ENCODE measurements at regions not wholly inside any gene's neighbourhood (a gene's known extent, or its start where the extent isn't known, plus 50 kb on each side); places are given as distances from the start of the nearest gene placed in this dataset.

- Histone ChIP-seq H3K9me3 (ENCODE audit: low read length) (no peaks in the 10 kb centered on the region), H4K20me1 (ENCODE audit: insufficient read depth, low read length) (no peaks in the 10 kb centered on the region), H3F3A (ENCODE audit: insufficient read depth, low read length) (no peaks in the 10 kb centered on the region), H3K4me2 (ENCODE audit: low read length) (no peak overlapping the region), H2AFZ (ENCODE audit: low read length) (no peak overlapping the region), H3K9me2 (ENCODE audit: low read depth, low read length) (no peaks in the 10 kb centered on the region), H3K9ac (ENCODE audit: low read length) (no peak overlapping the region), H3K36me3 (ENCODE audit: insufficient read depth, low read length) (no peaks in the 10 kb centered on the region), H3K4me1 (ENCODE audit: insufficient read depth, low read length, severe bottlenecking) (no peaks in the 10 kb centered on the region), H3K27ac (ENCODE audit: low read depth, low read length, poor library complexity, severe bottlenecking) (no peak overlapping the region), H3K79me2 (ENCODE audit: insufficient read depth, low read length) (no peaks in the 10 kb centered on the region), H3K27me3 (ENCODE audit: insufficient read depth, low read length) (no peaks in the 10 kb centered on the region), H3K4me3 (ENCODE audit: low read depth, low read length, poor library complexity, severe bottlenecking) (no peak overlapping the region)
- no peak for TF ChIP-seq EZH2 (IDR thresholded peaks at IDR 0.05; ENCODE audit: borderline replicate concordance, low read length)
- no peak for TF ChIP-seq CTCF (IDR thresholded peaks at IDR 0.05; ENCODE audit: low read length)
Measured at GRCh38 chr1:113281550-113281949, 108.8 kb upstream of the MAGI3 start.

- H3K27me3 ChIP-seq (ENCODE audit: insufficient read depth, low read length) = no peaks in the 10 kb centered on the region
- no peaks in the 10 kb centered on the region for H3K9me2 ChIP-seq (ENCODE audit: low read depth, low read length)
- H3K36me3 ChIP-seq (ENCODE audit: insufficient read depth, low read length) = no peaks in the 10 kb centered on the region
- H3K79me2 ChIP-seq (ENCODE audit: insufficient read depth, low read length) = no peaks in the 10 kb centered on the region
- H3K9ac ChIP-seq (ENCODE audit: low read length) = no peak overlapping the region
- H3K4me1 ChIP-seq (ENCODE audit: insufficient read depth, low read length, severe bottlenecking) = no peaks in the 10 kb centered on the region
- TF ChIP-seq CTCF (IDR thresholded peaks at IDR 0.05; ENCODE audit: low read length) = no peak
- no peak for TF ChIP-seq EZH2 (IDR thresholded peaks at IDR 0.05; ENCODE audit: borderline replicate concordance, low read length)
- H2AFZ ChIP-seq (ENCODE audit: low read length) = no peak overlapping the region
- no peak overlapping the region for H3K4me3 ChIP-seq (ENCODE audit: low read depth, low read length, poor library complexity, severe bottlenecking)
- H3K9me3 ChIP-seq (ENCODE audit: low read length) = no peaks in the 10 kb centered on the region
- no peak overlapping the region for H3K4me2 ChIP-seq (ENCODE audit: low read length)
- no peaks in the 10 kb centered on the region for H4K20me1 ChIP-seq (ENCODE audit: insufficient read depth, low read length)
- H3K27ac ChIP-seq (ENCODE audit: low read depth, low read length, poor library complexity, severe bottlenecking) = no peak overlapping the region
- no peaks in the 10 kb centered on the region for H3F3A ChIP-seq (ENCODE audit: insufficient read depth, low read length)
Measured at GRCh38 chr1:113282008-113282892, 108.1 kb upstream of the MAGI3 start.

- Histone ChIP-seq H4K20me1 (ENCODE audit: insufficient read depth, low read length) (no peaks in the 10 kb centered on the region), H3K36me3 (ENCODE audit: insufficient read depth, low read length) (no peaks in the 10 kb centered on the region), H3K9me2 (ENCODE audit: low read depth, low read length) (no peaks in the 10 kb centered on the region), H3K4me1 (ENCODE audit: insufficient read depth, low read length, severe bottlenecking) (no peaks in the 10 kb centered on the region), H3K27ac (ENCODE audit: low read depth, low read length, poor library complexity, severe bottlenecking) (no peak overlapping the region), H2AFZ (ENCODE audit: low read length) (no peak overlapping the region), H3K27me3 (ENCODE audit: insufficient read depth, low read length) (no peaks in the 10 kb centered on the region), H3K4me3 (ENCODE audit: low read depth, low read length, poor library complexity, severe bottlenecking) (no peak overlapping the region), H3K79me2 (ENCODE audit: insufficient read depth, low read length) (no peaks in the 10 kb centered on the region), H3F3A (ENCODE audit: insufficient read depth, low read length) (no peaks in the 10 kb centered on the region), H3K4me2 (ENCODE audit: low read length) (no peak overlapping the region), H3K9ac (ENCODE audit: low read length) (no peak overlapping the region), H3K9me3 (ENCODE audit: low read length) (no peaks in the 10 kb centered on the region)
- TF ChIP-seq CTCF (IDR thresholded peaks at IDR 0.05; ENCODE audit: low read length) = no peak
- TF ChIP-seq EZH2 (IDR thresholded peaks at IDR 0.05; ENCODE audit: borderline replicate concordance, low read length) = no peak
Measured at GRCh38 chr1:113282893-113283285, 107.4 kb upstream of the MAGI3 start.

All from OCI-LY1 (cell line).